CD4-positive, alpha-beta T cell (primary cell): ENCODE measurements at regions not wholly inside any gene's neighbourhood (a gene's known extent, or its start where the extent isn't known, plus 50 kb on each side); places are given as distances from the start of the nearest gene placed in this dataset.

ENCODE experiments used
- ATAC-seq: fragments of 200-7000 bp; cut with Tn5 transposase; one replicate; pipeline ENCODE4 v1.10.0; 2022; ENCODE audit warnings: mild to moderate bottlenecking; ENCODE audit not compliant: poor library complexity
- CTCF ChIA-PET: fragments of 350-600 bp; sonication (Branson Sonifier 250); formaldehyde crosslinking; loops from one replicate; lab custom pipeline; 2021; ENCODE audit warnings: antibody characterized with exemption, inconsistent platforms; lab: Charles Lee
- POLR2A ChIA-PET: fragments of 350-600 bp; sonication (Branson Sonifier 250); formaldehyde crosslinking; loops from one replicate; lab custom pipeline; 2021; ENCODE audit warnings: antibody characterized with exemption, inconsistent platforms; lab: Charles Lee
- DNase-seq, 14 experiments: peaks; one replicate each; pipeline ENCODE4 v3.0.0-alpha.2; 2013 to 2020; ENCODE audit warnings: mixed read lengths in 2 of 14
- H3K27ac ChIP-seq, 2 donors: one replicate each; pipeline versions ENCODE4 v1.5.1 to v1.7.0; 2013; ENCODE audit warnings: low read length in 2 of 2, low read depth in 1 of 2, mild to moderate bottlenecking in 1 of 2
- H3K27me3 ChIP-seq, 2 experiments: 1 replicate in 1 of 2; 2 replicates in 1 of 2; pipeline versions ENCODE4 v1.6.1 to v1.7.0; 2013; ENCODE audit warnings: low read length in 2 of 2, control low read depth in 1 of 2, mild to moderate bottlenecking in 1 of 2, moderate library complexity in 1 of 2; ENCODE audit not compliant: insufficient read depth in 2 of 2, control insufficient read depth in 1 of 2
- H3K36me3 ChIP-seq: one replicate; pipeline ENCODE4 v1.6.1; 2013; ENCODE audit warnings: low read length, control low read depth; ENCODE audit not compliant: insufficient read depth
- H3K4me1 ChIP-seq: one replicate; pipeline ENCODE4 v1.6.1; 2013; ENCODE audit warnings: low read length, control low read depth; ENCODE audit not compliant: insufficient read depth
- H3K4me3 ChIP-seq: one replicate; pipeline ENCODE4 v1.5.1; 2013; ENCODE audit warnings: mild to moderate bottlenecking, low read length, moderate library complexity
- H3K9me3 ChIP-seq, 2 experiments: 1 replicate in 1 of 2; 2 replicates in 1 of 2; pipeline versions ENCODE4 v1.6.1 to v1.7.0; 2013; ENCODE audit warnings: low read length in 2 of 2, mild to moderate bottlenecking in 2 of 2, control low read depth in 1 of 2, moderate library complexity in 1 of 2; ENCODE audit not compliant: control insufficient read depth in 1 of 2, insufficient read depth in 1 of 2
- H3K27ac Mint-ChIP-seq: one replicate; pipeline ENCODE4 v1.8.0; 2020; ENCODE audit warnings: mixed read lengths
- H3K27me3 Mint-ChIP-seq: one replicate; pipeline ENCODE4 v1.8.0; 2021; ENCODE audit warnings: mixed read lengths
- H3K36me3 Mint-ChIP-seq: one replicate; pipeline ENCODE4 v1.8.0; 2021; ENCODE audit warnings: low read depth, mixed read lengths
- H3K4me1 Mint-ChIP-seq: one replicate; pipeline ENCODE4 v1.8.0; 2021; ENCODE audit warnings: low read depth, mixed read lengths
- H3K4me3 Mint-ChIP-seq: one replicate; pipeline ENCODE4 v1.8.0; 2020; ENCODE audit warnings: mild to moderate bottlenecking, mixed read lengths
- H3K9me3 Mint-ChIP-seq: one replicate; pipeline ENCODE4 v1.8.0; 2020; ENCODE audit warnings: mixed read lengths
- intact Hi-C, 2 experiments: fragments of 100-400 bp; cut with DNase I in 1 of 2; cut with micrococcal nuclease in 1 of 2; formaldehyde crosslinking; loops; one replicate each; pipeline versions ENCODE4 v1.15.1 to v1.9.0; 2023 to 2025; cut with DNase I, micrococcal nuclease
- TF ChIP-seq, protein P1 (sequence below): fragments of 200-600 bp; IDR thresholded peaks from one replicate; pipeline ENCODE4 v1.8.0; 2022; ENCODE audit warnings: antibody characterized with exemption, mild to moderate bottlenecking

DNA sequence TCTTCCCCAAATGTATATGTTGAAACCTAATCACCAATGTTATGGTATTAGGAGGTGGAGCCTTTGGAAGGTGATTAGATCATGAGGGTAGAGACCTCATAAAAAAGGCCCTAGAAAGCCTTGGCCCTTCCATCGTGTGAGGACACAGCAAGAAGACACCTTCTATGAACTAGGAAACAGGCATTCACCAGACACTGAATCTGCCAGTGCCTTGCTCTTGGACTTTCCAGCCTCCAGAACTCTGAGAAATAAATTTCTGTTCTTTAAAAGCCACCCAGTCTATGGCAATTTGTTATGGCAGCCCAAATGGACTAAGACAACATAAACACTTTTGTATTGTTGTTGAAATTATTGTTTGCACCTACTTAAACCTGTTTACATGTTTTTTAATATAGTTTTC is 221.8 kb upstream of the RPS6KA3 start:
- no peak overlapping the region for H3K4me3 ChIP-seq
- ATAC-seq (no peak), DNase-seq (no peak)
- H3K4me1 Mint-ChIP-seq: no peaks in the 10 kb centered on the region
- intact Hi-C loops: no loop called here
- no peak overlapping the region for H3K4me3 Mint-ChIP-seq
- H3K36me3 ChIP-seq: no peaks in the 10 kb centered on the region
- CTCF ChIA-PET: no interaction called here
- no peaks in the 10 kb centered on the region for H3K27me3 Mint-ChIP-seq
- H3K36me3 Mint-ChIP-seq: no peaks in the 10 kb centered on the region
- POLR2A ChIA-PET: no interaction called here
- TF ChIP-seq, protein P1, sequence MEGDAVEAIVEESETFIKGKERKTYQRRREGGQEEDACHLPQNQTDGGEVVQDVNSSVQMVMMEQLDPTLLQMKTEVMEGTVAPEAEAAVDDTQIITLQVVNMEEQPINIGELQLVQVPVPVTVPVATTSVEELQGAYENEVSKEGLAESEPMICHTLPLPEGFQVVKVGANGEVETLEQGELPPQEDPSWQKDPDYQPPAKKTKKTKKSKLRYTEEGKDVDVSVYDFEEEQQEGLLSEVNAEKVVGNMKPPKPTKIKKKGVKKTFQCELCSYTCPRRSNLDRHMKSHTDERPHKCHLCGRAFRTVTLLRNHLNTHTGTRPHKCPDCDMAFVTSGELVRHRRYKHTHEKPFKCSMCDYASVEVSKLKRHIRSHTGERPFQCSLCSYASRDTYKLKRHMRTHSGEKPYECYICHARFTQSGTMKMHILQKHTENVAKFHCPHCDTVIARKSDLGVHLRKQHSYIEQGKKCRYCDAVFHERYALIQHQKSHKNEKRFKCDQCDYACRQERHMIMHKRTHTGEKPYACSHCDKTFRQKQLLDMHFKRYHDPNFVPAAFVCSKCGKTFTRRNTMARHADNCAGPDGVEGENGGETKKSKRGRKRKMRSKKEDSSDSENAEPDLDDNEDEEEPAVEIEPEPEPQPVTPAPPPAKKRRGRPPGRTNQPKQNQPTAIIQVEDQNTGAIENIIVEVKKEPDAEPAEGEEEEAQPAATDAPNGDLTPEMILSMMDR: no peak
- no peaks in the 10 kb centered on the region for H3K9me3 Mint-ChIP-seq
- no peaks in the 10 kb centered on the region for H3K27me3 ChIP-seq
- H3K27ac ChIP-seq: no peak overlapping the region
- H3K4me1 ChIP-seq: no peaks in the 10 kb centered on the region
- no peak overlapping the region for H3K27ac Mint-ChIP-seq
- H3K9me3 ChIP-seq: no peaks in the 10 kb centered on the region

DNA sequence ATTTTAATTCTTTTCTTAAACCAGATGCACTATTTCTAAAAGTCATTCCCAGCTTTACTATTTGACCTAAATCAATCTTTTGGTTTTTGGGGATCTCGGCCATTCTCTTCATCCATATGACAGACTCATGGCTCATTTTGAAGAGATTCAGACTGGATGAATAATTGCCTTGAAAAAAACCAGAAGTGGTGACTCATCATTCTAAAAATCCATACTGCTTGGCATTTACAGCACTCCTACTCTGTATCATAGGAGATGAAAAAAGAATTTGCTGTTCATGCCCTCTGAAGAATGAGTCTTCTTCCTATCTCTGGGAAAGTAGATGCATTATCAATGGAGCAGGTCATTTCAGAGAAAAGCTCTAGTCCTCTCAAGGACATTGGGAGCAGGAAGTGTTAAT is 220.5 kb upstream of the RPS6KA3 start:
- H3K9me3 ChIP-seq: no peaks in the 10 kb centered on the region
- no peaks in the 10 kb centered on the region for H3K4me1 ChIP-seq
- Mint-ChIP-seq H3K27me3 (no peaks in the 10 kb centered on the region), H3K27ac (no peak overlapping the region), H3K4me3 (no peak overlapping the region), H3K9me3 (no peaks in the 10 kb centered on the region), H3K36me3 (no peaks in the 10 kb centered on the region), H3K4me1 (no peaks in the 10 kb centered on the region)
- ChIA-PET POLR2A (no interaction called here), CTCF (interaction anchor here (0.7 kb wide), 1 partner anchor 317 kb away, joined by 4 read pairs; no protein-coding TSS in a partner anchor)
- DNase-seq: no peak
- intact Hi-C loops: no loop called here
- H3K27me3 ChIP-seq: no peaks in the 10 kb centered on the region
- TF ChIP-seq, protein P1: no peak
- no peak overlapping the region for H3K4me3 ChIP-seq
- no peaks in the 10 kb centered on the region for H3K36me3 ChIP-seq
- H3K27ac ChIP-seq: no peak overlapping the region
- no peak for ATAC-seq

DNA sequence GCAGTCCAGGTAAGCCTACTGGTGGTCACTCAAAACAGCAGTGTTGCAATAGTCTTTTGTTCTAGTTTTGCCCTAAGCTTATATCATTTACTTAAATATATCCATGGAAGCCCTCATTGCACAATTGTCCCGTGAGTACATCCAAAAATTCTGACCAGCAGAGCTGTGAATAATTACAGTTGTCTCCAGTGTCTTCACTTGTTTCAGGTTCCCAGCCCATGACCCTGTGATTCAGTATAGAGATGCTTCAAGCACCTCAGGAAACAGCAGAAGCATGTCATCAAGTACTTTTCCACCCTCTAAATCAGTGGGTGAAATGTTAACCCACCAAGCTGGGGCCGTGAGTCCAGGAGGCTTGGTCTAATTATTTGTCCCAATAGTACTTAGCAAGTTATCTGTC is 214.9 kb upstream of the RPS6KA3 start:
- no peaks in the 10 kb centered on the region for H3K4me1 ChIP-seq
- no peaks in the 10 kb centered on the region for H3K36me3 ChIP-seq
- Mint-ChIP-seq H3K4me1 (no peaks in the 10 kb centered on the region), H3K9me3 (no peaks in the 10 kb centered on the region), H3K4me3 (no peak overlapping the region), H3K36me3 (no peaks in the 10 kb centered on the region), H3K27ac (no peak overlapping the region), H3K27me3 (no peaks in the 10 kb centered on the region)
- no peak for ATAC-seq
- intact Hi-C loops: no loop called here
- TF ChIP-seq, protein P1: no peak
- H3K27me3 ChIP-seq: no peaks in the 10 kb centered on the region
- no peaks in the 10 kb centered on the region for H3K9me3 ChIP-seq
- H3K4me3 ChIP-seq: no peak overlapping the region
- H3K27ac ChIP-seq: no peak overlapping the region
- DNase-seq: no peak
- POLR2A ChIA-PET: no interaction called here
- CTCF ChIA-PET: interaction anchor here (0.7 kb wide), 1 partner anchor 43 kb away, joined by 3 read pairs; no protein-coding TSS in a partner anchor
